ENCODE measurements at regions not wholly inside any gene's neighbourhood (a gene's known extent, or its start where the extent isn't known, plus 50 kb on each side); places are given as distances from the start of the nearest gene placed in this dataset.

- TF ChIP-seq POLR2A (IDR thresholded peaks at IDR 0.05) (no peak), CTCF (IDR thresholded peaks at IDR 0.05) (no peak)
Observed at GRCh38 chr9:99593610-99594009, 228.1 kb upstream of the NR4A3 start.
